Retinal pigment epithelial cell (primary cell): ENCODE measurements at regions not wholly inside any gene's neighbourhood (a gene's known extent, or its start where the extent isn't known, plus 50 kb on each side); places are given as distances from the start of the nearest gene placed in this dataset.

Source experiments
- DNase-seq: peaks from one replicate; pipeline ENCODE4 v3.0.0-alpha.2; 2010; ENCODE audit warnings: low read depth
- H3K4me3 ChIP-seq: 2 replicates; pipeline ENCODE4 v1.5.1; 2011; ENCODE audit warnings: mild to moderate bottlenecking, low read length, control low read depth, moderate library complexity
- CTCF ChIP-seq: conservative IDR thresholded peaks from 2 replicates; pipeline ENCODE4 v1.5.1; 2011; ENCODE audit warnings: low read depth, low read length, control low read depth, inconsistent platforms

GRCh38 chr22:22815397-22816170 lies 72.0 kb upstream of the IGLL5 start:
- no peak for TF ChIP-seq CTCF
- H3K4me3 ChIP-seq = no peak overlapping the region

GRCh38 chr22:22816171-22816514 lies 71.5 kb upstream of the IGLL5 start:
- no peak for DNase-seq
- TF ChIP-seq CTCF = no peak
- H3K4me3 ChIP-seq = no peak overlapping the region

More at GRCh38 chr22:22815397-22816170, 72.0 kb upstream of the IGLL5 start:
- no peak for DNase-seq

- no peak overlapping the region for H3K4me3 ChIP-seq
- DNase-seq = no peak
- no peak for TF ChIP-seq CTCF
Observed at GRCh38 chr22:22816766-22817410, 70.7 kb upstream of the IGLL5 start.

GRCh38 chr22:22817468-22818201 lies 70.0 kb upstream of the IGLL5 start:
- no peak for DNase-seq
- no peak overlapping the region for H3K4me3 ChIP-seq
- TF ChIP-seq CTCF = no peak

GRCh38 chr22:22818202-22818538 lies 69.4 kb upstream of the IGLL5 start:
- TF ChIP-seq CTCF = no peak
- no peak overlapping the region for H3K4me3 ChIP-seq
- no peak for DNase-seq

GRCh38 chr22:22818861-22819855 lies 68.5 kb upstream of the IGLL5 start:
- DNase-seq = no peak
- H3K4me3 ChIP-seq = no peak overlapping the region

More at GRCh38 chr22:22818861-22819855, 68.5 kb upstream of the IGLL5 start:
- no peak for TF ChIP-seq CTCF
